ENCODE measurements at regions not wholly inside any gene's neighbourhood (a gene's known extent, or its start where the extent isn't known, plus 50 kb on each side); places are given as distances from the start of the nearest gene placed in this dataset.
A peak's percentile ranks its signal among the peaks of the same experiment; 100 is the strongest.

- no peak for DNase-seq
Observed at GRCh38 chr4:41429280-41429669, 108.7 kb upstream of the LIMCH1 start.

GRCh38 chr4:41430792-41431191, 107.2 kb upstream of the LIMCH1 start:
- no peak for DNase-seq

GRCh38 chr4:41431276-41431675, 106.7 kb upstream of the LIMCH1 start:
- no peak for DNase-seq

- no peak for DNase-seq
Observed at GRCh38 chr4:41432219-41432618, 105.7 kb upstream of the LIMCH1 start.

- peak; percentile 48 for DNase-seq
Observed at GRCh38 chr4:41432881-41433280, 105.1 kb upstream of the LIMCH1 start.

- no peak for DNase-seq
Observed at GRCh38 chr4:41433361-41433760, 104.6 kb upstream of the LIMCH1 start.

- DNase-seq = no peak
Observed at GRCh38 chr4:41435510-41435909, 102.4 kb upstream of the LIMCH1 start.

- no peak for DNase-seq
Observed at GRCh38 chr4:41436419-41436818, 101.5 kb upstream of the LIMCH1 start.

- DNase-seq = no peak
Observed at GRCh38 chr4:41437111-41437536, 100.8 kb upstream of the LIMCH1 start.

- DNase-seq = no peak
Observed at GRCh38 chr4:41438931-41439297, 99.0 kb upstream of the LIMCH1 start.

GRCh38 chr4:41442810-41443209, 95.1 kb upstream of the LIMCH1 start:
- DNase-seq = no peak

GRCh38 chr4:41443340-41444079, 94.4 kb upstream of the LIMCH1 start:
- DNase-seq = no peak

GRCh38 chr4:41446391-41446790, 91.6 kb upstream of the LIMCH1 start:
- no peak for DNase-seq

- DNase-seq = no peak
Observed at GRCh38 chr4:41446981-41447725, 90.8 kb upstream of the LIMCH1 start.

GRCh38 chr4:41448934-41449333, 89.0 kb upstream of the LIMCH1 start:
- DNase-seq = peak; percentile 63

- DNase-seq = no peak
Observed at GRCh38 chr4:41451961-41452360, 86.0 kb upstream of the LIMCH1 start.

GRCh38 chr4:41452484-41453225, 85.3 kb upstream of the LIMCH1 start:
- DNase-seq = no peak

- DNase-seq = peak; percentile 1
Observed at GRCh38 chr4:41454423-41454822, 83.5 kb upstream of the LIMCH1 start.

GRCh38 chr4:41455206-41455605, 82.8 kb upstream of the LIMCH1 start:
- peak; percentile 12 for DNase-seq

- no peak for DNase-seq
Observed at GRCh38 chr4:41456559-41457101, 81.3 kb upstream of the LIMCH1 start.

GRCh38 chr4:41458689-41459088, 79.3 kb upstream of the LIMCH1 start:
- no peak for DNase-seq

- no peak for DNase-seq
Observed at GRCh38 chr4:41460641-41461040, 77.3 kb upstream of the LIMCH1 start.

GRCh38 chr4:41461780-41462307, 76.1 kb upstream of the LIMCH1 start:
- DNase-seq = no peak
